B cell (primary cell): ENCODE measurements at regions not wholly inside any gene's neighbourhood (a gene's known extent, or its start where the extent isn't known, plus 50 kb on each side); places are given as distances from the start of the nearest gene placed in this dataset.

Experiments used
- ATAC-seq: fragments of 200-7000 bp; cut with Tn5 transposase; one replicate; pipeline ENCODE4 v1.10.0; 2021; ENCODE audit warnings: low read depth, mild to moderate bottlenecking, moderate number of reproducible peaks, moderate library complexity
- CTCF ChIA-PET: fragments of 350-600 bp; sonication (Branson Sonifier 250); formaldehyde crosslinking; loops from one replicate; lab custom pipeline; 2021; ENCODE audit warnings: antibody characterized with exemption, inconsistent platforms; lab: Charles Lee
- POLR2A ChIA-PET: fragments of 350-600 bp; sonication (Branson Sonifier 250); formaldehyde crosslinking; loops from one replicate; lab custom pipeline; 2021; ENCODE audit warnings: antibody characterized with exemption; lab: Charles Lee
- DNase-seq: peaks from one replicate; pipeline ENCODE4 v3.0.0; 2013
- H2AFZ ChIP-seq: 2 replicates; pipeline ENCODE4 v1.6.1; 2012; ENCODE audit warnings: mild to moderate bottlenecking, low read depth, low read length; ENCODE audit not compliant: insufficient read depth, poor library complexity, severe bottlenecking
- H3K27ac ChIP-seq, 2 donors: 1 replicate in 1 of 2; 2 replicates in 1 of 2; pipeline ENCODE4 v1.5.1; 2012 to 2013; ENCODE audit warnings: low read length in 2 of 2, mild to moderate bottlenecking in 2 of 2, moderate library complexity in 1 of 2
- H3K27me3 ChIP-seq, 4 experiments: fragments of 200-600 bp in 1 of 4; sonication (generic) in 1 of 4; replicated peaks in 1 of 4; 1 replicate in 2 of 4; 2 replicates in 2 of 4; pipeline versions ENCODE4 v1.6.1 to v1.7.0; 2013 to 2016; ENCODE audit warnings: low read length in 3 of 4, mild to moderate bottlenecking in 2 of 4, mixed read lengths in 1 of 4, moderate library complexity in 1 of 4; ENCODE audit not compliant: insufficient read depth in 4 of 4, control insufficient read depth in 3 of 4; ENCODE audit errors: control extremely low read depth in 1 of 4
- H3K36me3 ChIP-seq, 2 experiments: replicated peaks in 1 of 2; 1 replicate in 1 of 2; 2 replicates in 1 of 2; pipeline versions ENCODE4 v1.6.1 to v1.7.1; 2013; ENCODE audit warnings: low read length in 1 of 2; ENCODE audit not compliant: insufficient read depth in 2 of 2, control insufficient read depth in 1 of 2; ENCODE audit errors: control extremely low read depth in 1 of 2, extremely low read depth in 1 of 2
- H3K4me1 ChIP-seq, 2 donors: fragments of 200-600 bp in 1 of 2; sonication (generic) in 1 of 2; 1 replicate in 1 of 2; 2 replicates in 1 of 2; pipeline versions ENCODE4 v1.5.1 to v1.6.1; 2013 to 2017; ENCODE audit warnings: low read length in 2 of 2; ENCODE audit not compliant: control insufficient read depth in 2 of 2, insufficient read depth in 2 of 2
- H3K4me2 ChIP-seq: replicated peaks from 2 replicates; pipeline ENCODE3; 2012; ENCODE audit warnings: mild to moderate bottlenecking, low read depth, low read length; ENCODE audit not compliant: poor library complexity, severe bottlenecking
- H3K4me3 ChIP-seq, 5 experiments: fragments of 200-600 bp in 1 of 5; sonication (generic) in 1 of 5; 1 replicate in 3 of 5; 2 replicates in 2 of 5; pipeline versions ENCODE4 v1.5.1 to v1.7.0; 2011 to 2016; ENCODE audit warnings: low read length in 4 of 5, mild to moderate bottlenecking in 4 of 5, low read depth in 2 of 5, control low read depth in 1 of 5, moderate library complexity in 1 of 5; ENCODE audit not compliant: insufficient read depth in 1 of 5; ENCODE audit errors: control extremely low read depth in 1 of 5, extremely low read depth in 1 of 5
- H3K79me2 ChIP-seq: fragments of 200-600 bp; sonication (generic); one replicate; pipeline ENCODE4 v1.6.0; 2016; ENCODE audit warnings: low read length; ENCODE audit not compliant: control insufficient read depth, insufficient read depth
- H3K9ac ChIP-seq: fragments of 200-600 bp; sonication (generic); 2 replicates; pipeline ENCODE4 v1.6.1; 2017; ENCODE audit warnings: mild to moderate bottlenecking, low read length, moderate library complexity
- H3K9me3 ChIP-seq, 3 donors: one replicate each; pipeline versions ENCODE4 v1.6.1 to v1.7.1; 2013; ENCODE audit warnings: low read length in 2 of 3; ENCODE audit not compliant: control insufficient read depth in 2 of 3, insufficient read depth in 1 of 3; ENCODE audit errors: control extremely low read depth in 1 of 3
- H4K20me1 ChIP-seq: 2 replicates; pipeline ENCODE4 v1.6.0; 2012; ENCODE audit warnings: mild to moderate bottlenecking, low read length; ENCODE audit not compliant: insufficient read depth, control insufficient read depth, poor library complexity, severe bottlenecking
- H3K27ac Mint-ChIP-seq: one replicate; pipeline ENCODE4 v1.8.0; 2021; ENCODE audit warnings: mixed read lengths
- H3K27me3 Mint-ChIP-seq: one replicate; pipeline ENCODE4 v1.8.0; 2021; ENCODE audit warnings: mixed read lengths
- H3K4me1 Mint-ChIP-seq: one replicate; pipeline ENCODE4 v1.8.0; 2021; ENCODE audit warnings: mixed read lengths
- H3K4me3 Mint-ChIP-seq: one replicate; pipeline ENCODE4 v1.8.0; 2021; ENCODE audit warnings: mixed read lengths
- H3K9me3 Mint-ChIP-seq: one replicate; pipeline ENCODE4 v1.8.0; 2022; ENCODE audit warnings: mixed read lengths; ENCODE audit not compliant: insufficient read depth
- EZH2 ChIP-seq: IDR thresholded peaks from 2 replicates; pipeline ENCODE4 v1.6.1; 2012; ENCODE audit warnings: borderline replicate concordance, low read depth, mild to moderate bottlenecking, moderate library complexity, low read length; ENCODE audit not compliant: insufficient read depth, poor library complexity, severe bottlenecking
- WGBS: methylation state at CpG from one replicate; pipeline ENCODE4 v1.1.5; 2013; ENCODE audit warnings: missing lambda C conversion rate; ENCODE audit not compliant: insufficient coverage; 5-methylcytosine and 5-hydroxymethylcytosine counted together
- intact Hi-C: fragments of 100-400 bp; cut with micrococcal nuclease; formaldehyde crosslinking; loops from one replicate; pipeline ENCODE4 v1.10.0; 2022
- TF ChIP-seq, protein P1 (sequence below): fragments of 200-600 bp; IDR thresholded peaks from one replicate; pipeline ENCODE4 v1.8.0; 2022; ENCODE audit warnings: antibody characterized with exemption, mild to moderate bottlenecking

DNA sequence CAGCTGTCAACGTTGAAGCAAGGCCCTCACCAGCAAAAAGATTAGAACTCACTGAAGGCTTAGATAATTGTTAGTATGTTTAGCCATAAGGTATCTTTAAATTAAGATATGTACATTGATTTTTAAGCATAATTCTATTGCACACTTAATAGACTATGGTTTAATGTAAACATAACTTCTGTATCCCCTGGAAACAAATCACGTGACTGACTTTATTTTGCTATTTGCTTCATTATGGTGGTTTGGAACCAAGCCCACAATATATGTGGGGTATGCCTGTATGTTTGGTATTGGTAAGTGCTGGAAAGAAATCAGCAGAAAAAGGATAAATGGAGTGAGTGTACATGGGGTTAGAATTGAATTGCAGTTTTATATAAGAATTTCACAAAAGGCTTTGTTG, 111.9 kb downstream of the NMUR2 start:
- Histone ChIP-seq H3K27me3 (no peaks in the 10 kb centered on the region), H3K36me3 (no peaks in the 10 kb centered on the region), H3K4me1 (no peaks in the 10 kb centered on the region), H3K4me2 (no peak overlapping the region), H3K27ac (no peak overlapping the region), H3K9ac (no peak overlapping the region), H4K20me1 (no peaks in the 10 kb centered on the region), H3K79me2 (no peaks in the 10 kb centered on the region), H3K9me3 (no peaks in the 10 kb centered on the region), H3K4me3 (no peak overlapping the region), H2AFZ (no peak overlapping the region)
- no peak overlapping the region for H3K4me3 Mint-ChIP-seq
- DNase-seq: no peak
- TF ChIP-seq, protein P1, sequence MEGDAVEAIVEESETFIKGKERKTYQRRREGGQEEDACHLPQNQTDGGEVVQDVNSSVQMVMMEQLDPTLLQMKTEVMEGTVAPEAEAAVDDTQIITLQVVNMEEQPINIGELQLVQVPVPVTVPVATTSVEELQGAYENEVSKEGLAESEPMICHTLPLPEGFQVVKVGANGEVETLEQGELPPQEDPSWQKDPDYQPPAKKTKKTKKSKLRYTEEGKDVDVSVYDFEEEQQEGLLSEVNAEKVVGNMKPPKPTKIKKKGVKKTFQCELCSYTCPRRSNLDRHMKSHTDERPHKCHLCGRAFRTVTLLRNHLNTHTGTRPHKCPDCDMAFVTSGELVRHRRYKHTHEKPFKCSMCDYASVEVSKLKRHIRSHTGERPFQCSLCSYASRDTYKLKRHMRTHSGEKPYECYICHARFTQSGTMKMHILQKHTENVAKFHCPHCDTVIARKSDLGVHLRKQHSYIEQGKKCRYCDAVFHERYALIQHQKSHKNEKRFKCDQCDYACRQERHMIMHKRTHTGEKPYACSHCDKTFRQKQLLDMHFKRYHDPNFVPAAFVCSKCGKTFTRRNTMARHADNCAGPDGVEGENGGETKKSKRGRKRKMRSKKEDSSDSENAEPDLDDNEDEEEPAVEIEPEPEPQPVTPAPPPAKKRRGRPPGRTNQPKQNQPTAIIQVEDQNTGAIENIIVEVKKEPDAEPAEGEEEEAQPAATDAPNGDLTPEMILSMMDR: no peak
- no peak for TF ChIP-seq EZH2
- no peak for ATAC-seq
- no peaks in the 10 kb centered on the region for H3K4me1 Mint-ChIP-seq
- no peaks in the 10 kb centered on the region for H3K27me3 Mint-ChIP-seq
- intact Hi-C loops: no loop called here
- CTCF ChIA-PET: no interaction called here
- no peaks in the 10 kb centered on the region for H3K9me3 Mint-ChIP-seq
- POLR2A ChIA-PET: no interaction called here
- H3K27ac Mint-ChIP-seq: no peak overlapping the region
- WGBS: 60% methylated on average over 1 of the region's 2 CpGs

DNA sequence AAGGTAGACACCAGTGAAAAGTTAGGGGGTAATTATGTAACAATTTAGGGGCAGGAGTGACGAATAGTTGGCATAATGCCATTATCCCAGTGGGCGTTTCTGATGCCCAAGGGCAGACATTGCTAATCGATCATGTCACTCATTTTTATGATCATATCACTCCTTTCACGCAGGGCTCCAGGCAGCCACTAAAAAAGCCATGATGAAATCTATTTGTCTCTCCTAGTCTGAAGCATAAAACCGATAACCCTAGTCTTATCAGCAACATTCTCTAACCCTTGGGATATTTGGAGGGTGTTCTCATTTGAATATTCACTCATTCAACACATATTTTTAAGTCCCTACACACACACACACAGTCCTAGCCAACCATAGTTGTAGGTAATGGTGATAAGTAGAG, 114.9 kb downstream of the NMUR2 start:
- Mint-ChIP-seq H3K27me3 (no peaks in the 10 kb centered on the region), H3K27ac (no peak overlapping the region), H3K4me1 (no peaks in the 10 kb centered on the region), H3K4me3 (no peak overlapping the region), H3K9me3 (no peaks in the 10 kb centered on the region)
- TF ChIP-seq, protein P1: no peak
- TF ChIP-seq EZH2: no peak
- no peaks in the 10 kb centered on the region for H3K9me3 ChIP-seq
- no peaks in the 10 kb centered on the region for H4K20me1 ChIP-seq
- no peak overlapping the region for H3K4me3 ChIP-seq
- WGBS: no CpG with 5 or more reads among the region's 5 CpGs
- no peaks in the 10 kb centered on the region for H3K4me1 ChIP-seq
- no peak for DNase-seq
- H3K27ac ChIP-seq: no peak overlapping the region
- no peaks in the 10 kb centered on the region for H3K36me3 ChIP-seq
- intact Hi-C loops: no loop called here
- ChIA-PET POLR2A (no interaction called here), CTCF (no interaction called here)
- H3K9ac ChIP-seq: no peak overlapping the region
- H3K79me2 ChIP-seq: no peaks in the 10 kb centered on the region
- no peak overlapping the region for H2AFZ ChIP-seq
- no peak for ATAC-seq
- no peaks in the 10 kb centered on the region for H3K27me3 ChIP-seq
- no peak overlapping the region for H3K4me2 ChIP-seq
